HEK293T (cell line): ENCODE measurements at regions not wholly inside any gene's neighbourhood (a gene's known extent, or its start where the extent isn't known, plus 50 kb on each side); places are given as distances from the start of the nearest gene placed in this dataset.

ENCODE experiments used
- CTCF ChIA-PET: fragments of 350-600 bp; formaldehyde crosslinking; extraction: SDS; loops from one replicate; lab custom pipeline; 2021; ENCODE audit warnings: antibody characterized with exemption, inconsistent platforms; lab: Yijun Ruan, JAX
- POLR2A ChIA-PET: fragments of 350-600 bp; formaldehyde crosslinking; extraction: SDS; loops from one replicate; lab custom pipeline; 2020; ENCODE audit warnings: antibody characterized with exemption, inconsistent platforms; lab: Yijun Ruan, JAX
- DNase-seq: peaks from one replicate; pipeline ENCODE4 v3.0.0; 2012; ENCODE audit warnings: mixed read lengths; ENCODE audit errors: extremely low spot score
- ARNT ChIP-seq: fragments of 450-650 bp; IDR thresholded peaks from 2 replicates; pipeline ENCODE4 v1.6.1; 2017; ENCODE audit warnings: mild to moderate bottlenecking
- BHLHE40 ChIP-seq: fragments of 450-650 bp; IDR thresholded peaks from 2 replicates; pipeline ENCODE4 v1.6.1; 2016; ENCODE audit warnings: mild to moderate bottlenecking, moderate library complexity, borderline replicate concordance
- CTBP1 ChIP-seq: fragments of 450-650 bp; IDR thresholded peaks from 2 replicates; pipeline ENCODE4 v1.6.1; 2016; ENCODE audit warnings: borderline replicate concordance
- ELF4 ChIP-seq: fragments of 450-650 bp; IDR thresholded peaks from 2 replicates; pipeline ENCODE4 v1.6.1; 2017; ENCODE audit warnings: antibody characterized with exemption
- FOXA1 ChIP-seq: fragments of 450-650 bp; IDR thresholded peaks from 2 replicates; pipeline ENCODE4 v1.6.1; 2016; ENCODE audit warnings: mild to moderate bottlenecking
- FOXK2 ChIP-seq: fragments of 450-650 bp; IDR thresholded peaks from 2 replicates; pipeline ENCODE4 v1.6.1; 2016; ENCODE audit warnings: mild to moderate bottlenecking
- FOXM1 ChIP-seq: fragments of 450-650 bp; IDR thresholded peaks from 2 replicates; pipeline ENCODE4 v1.6.1; 2017; ENCODE audit warnings: mild to moderate bottlenecking, borderline replicate concordance
- HDGF ChIP-seq: fragments of 450-650 bp; IDR thresholded peaks from 2 replicates; pipeline ENCODE4 v1.6.1; 2017; ENCODE audit warnings: antibody characterized with exemption, borderline replicate concordance
- L3MBTL2 ChIP-seq: fragments of 450-650 bp; conservative IDR thresholded peaks from 2 replicates; pipeline ENCODE4 v1.6.1; 2016; ENCODE audit warnings: mild to moderate bottlenecking
- LEF1 ChIP-seq: fragments of 450-650 bp; IDR thresholded peaks from 2 replicates; pipeline ENCODE4 v1.6.1; 2017; ENCODE audit warnings: mild to moderate bottlenecking, borderline replicate concordance
- NFRKB ChIP-seq: fragments of 450-650 bp; IDR thresholded peaks from 2 replicates; pipeline ENCODE4 v1.6.1; 2016; ENCODE audit warnings: mild to moderate bottlenecking, moderate library complexity
- SP1 ChIP-seq: fragments of 450-650 bp; IDR thresholded peaks from 2 replicates; pipeline ENCODE4 v1.6.1; 2017
- SUZ12 ChIP-seq: fragments of 450-650 bp; IDR thresholded peaks from 2 replicates; pipeline ENCODE4 v1.6.1; 2016; ENCODE audit warnings: mild to moderate bottlenecking
- TARDBP ChIP-seq: fragments of 450-650 bp; IDR thresholded peaks from 2 replicates; pipeline ENCODE4 v1.6.1; 2016
- ZNF384 ChIP-seq: fragments of 450-650 bp; IDR thresholded peaks from 2 replicates; pipeline ENCODE4 v1.6.1; 2016
- TF ChIP-seq, protein P1 (sequence below): fragments of 450-650 bp; IDR thresholded peaks from 2 replicates; pipeline ENCODE4 v1.6.1; 2016

DNA sequence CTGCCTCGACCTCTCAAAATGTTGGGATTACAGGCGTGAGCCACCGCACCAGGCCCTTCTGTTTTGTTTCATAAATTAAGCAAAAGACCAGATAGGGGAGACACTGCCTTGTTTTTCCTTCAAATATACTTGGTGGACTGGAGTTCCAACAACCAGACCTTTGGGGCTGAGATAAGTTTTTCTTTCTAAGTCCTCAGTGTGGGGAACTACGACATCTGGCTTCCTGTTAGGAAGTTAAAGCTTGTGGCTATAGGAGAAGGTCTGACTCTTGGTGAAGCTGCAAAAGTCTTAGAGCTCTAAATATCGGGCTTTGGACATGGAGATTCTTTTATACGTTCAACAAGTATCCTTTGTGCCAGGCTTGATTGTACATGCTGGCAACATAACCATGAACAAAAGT, 64.1 kb upstream of the EED start:
- ChIA-PET POLR2A (no interaction called here), CTCF (interaction anchor here (0.6 kb wide), 1 partner anchor 101 kb away, joined by 3 read pairs; no protein-coding TSS in a partner anchor)
- TF ChIP-seq ELF4 (no peak), CTBP1 (no peak), ARNT (no peak), SUZ12 (no peak), L3MBTL2 (no peak), FOXK2 (no peak), HDGF (no peak), BHLHE40 (no peak), LEF1 (no peak), ZNF384 (no peak), SP1 (no peak), NFRKB (no peak)
- TF ChIP-seq, protein P1, sequence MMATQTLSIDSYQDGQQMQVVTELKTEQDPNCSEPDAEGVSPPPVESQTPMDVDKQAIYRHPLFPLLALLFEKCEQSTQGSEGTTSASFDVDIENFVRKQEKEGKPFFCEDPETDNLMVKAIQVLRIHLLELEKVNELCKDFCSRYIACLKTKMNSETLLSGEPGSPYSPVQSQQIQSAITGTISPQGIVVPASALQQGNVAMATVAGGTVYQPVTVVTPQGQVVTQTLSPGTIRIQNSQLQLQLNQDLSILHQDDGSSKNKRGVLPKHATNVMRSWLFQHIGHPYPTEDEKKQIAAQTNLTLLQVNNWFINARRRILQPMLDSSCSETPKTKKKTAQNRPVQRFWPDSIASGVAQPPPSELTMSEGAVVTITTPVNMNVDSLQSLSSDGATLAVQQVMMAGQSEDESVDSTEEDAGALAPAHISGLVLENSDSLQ, result no peak
- no peak for DNase-seq

DNA sequence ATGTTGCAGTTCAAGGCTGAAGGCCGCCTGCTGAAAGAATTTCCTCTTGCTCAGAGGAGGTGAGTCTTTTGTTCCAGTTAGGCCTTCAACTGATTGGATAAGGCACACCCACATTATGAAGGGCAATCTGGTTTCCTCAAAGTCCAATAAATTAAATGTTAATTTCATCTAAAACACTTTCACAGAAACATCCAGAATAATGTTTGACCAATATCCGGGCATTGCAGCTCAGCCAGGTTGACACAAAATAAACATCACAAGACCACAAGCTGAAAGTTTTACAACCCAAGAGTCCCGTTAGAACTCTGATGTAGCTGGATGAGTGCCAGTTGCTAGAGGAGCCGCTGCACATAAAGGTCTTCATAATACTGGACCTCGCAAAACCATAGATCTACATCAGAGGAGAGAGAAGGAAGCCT, 64.9 kb upstream of the EED start:
- CTCF ChIA-PET, result interaction anchor here (0.6 kb wide), 1 partner anchor 25 kb away, joined by 3 read pairs; no protein-coding TSS in a partner anchor
- TF ChIP-seq BHLHE40, result no peak
- no peak for TF ChIP-seq FOXK2
- no peak for TF ChIP-seq CTBP1
- TF ChIP-seq NFRKB, result no peak
- TF ChIP-seq SP1, result no peak
- TF ChIP-seq SUZ12, result no peak
- TF ChIP-seq FOXA1, result no peak
- TF ChIP-seq HDGF, result no peak
- TF ChIP-seq TARDBP, result no peak
- TF ChIP-seq ZNF384, result no peak
- TF ChIP-seq LEF1, result no peak
- TF ChIP-seq, protein P1, result no peak
- no peak for TF ChIP-seq ARNT
- TF ChIP-seq L3MBTL2, result no peak
- no peak for TF ChIP-seq ELF4
- TF ChIP-seq FOXM1, result no peak
- POLR2A ChIA-PET, result no interaction called here
- no peak for DNase-seq

DNA sequence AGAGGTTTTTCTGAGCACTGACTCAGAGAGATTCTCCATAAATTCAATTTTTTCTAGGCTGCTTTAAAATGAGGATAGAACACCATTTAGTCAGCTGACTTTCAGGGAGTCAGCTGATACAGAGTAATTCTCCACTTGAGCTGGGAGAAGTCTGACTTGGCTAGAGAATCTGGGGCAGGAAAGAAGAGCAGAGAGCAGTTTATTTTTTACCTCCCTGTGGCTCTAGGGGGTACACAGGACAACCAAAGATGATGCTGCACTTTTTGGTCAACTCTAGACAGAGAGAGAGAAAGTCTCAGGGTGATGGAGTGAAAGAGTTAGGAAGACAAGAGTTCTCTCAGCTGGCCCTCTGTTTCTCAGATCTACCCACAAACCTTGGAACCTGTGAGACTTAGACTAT, 67.3 kb upstream of the EED start:
- TF ChIP-seq L3MBTL2, result no peak
- TF ChIP-seq NFRKB, result no peak
- no peak for TF ChIP-seq TARDBP
- no peak for TF ChIP-seq SP1
- ChIA-PET CTCF (no interaction called here), POLR2A (no interaction called here)
- no peak for DNase-seq

DNA sequence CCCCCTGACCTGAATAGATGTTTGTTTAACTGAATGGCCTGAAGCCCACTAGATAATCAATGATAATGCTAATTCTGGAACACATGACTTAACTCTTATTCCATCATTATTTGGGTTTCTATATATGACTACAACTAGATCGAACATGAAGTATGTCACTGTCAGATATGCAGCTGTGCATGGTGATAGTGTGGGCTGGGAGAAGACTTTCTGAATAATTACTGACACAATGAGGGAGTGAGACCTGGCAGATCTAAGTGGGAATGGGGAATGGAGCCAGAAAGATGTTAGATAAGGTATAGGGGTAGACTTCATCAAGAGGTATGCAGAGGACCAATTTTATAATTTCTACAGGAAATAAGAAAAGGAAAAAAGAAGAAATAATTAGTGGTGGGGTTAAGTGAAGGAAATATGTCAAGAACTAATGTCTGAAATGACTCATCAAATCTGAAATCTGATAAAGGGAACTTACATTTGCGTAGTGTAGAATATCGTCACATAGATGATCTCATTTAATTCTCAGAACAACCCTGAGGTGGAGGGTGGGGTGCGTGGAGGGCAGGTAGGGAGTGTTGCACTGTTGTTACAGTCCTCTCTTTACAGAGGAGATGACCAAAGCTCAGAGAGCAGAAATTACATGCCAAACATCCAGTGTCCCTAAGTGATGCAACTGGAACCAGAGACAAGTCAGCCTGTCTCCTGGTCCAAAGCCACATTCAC, 68.2 kb upstream of the EED start:
- ChIA-PET POLR2A (no interaction called here), CTCF (no interaction called here)
- no peak for DNase-seq
- TF ChIP-seq L3MBTL2 (no peak), CTBP1 (no peak), ARNT (no peak), BHLHE40 (no peak), ELF4 (no peak), FOXK2 (no peak), SUZ12 (no peak), TARDBP (no peak), LEF1 (no peak), NFRKB (no peak), ZNF384 (no peak), FOXA1 (no peak), SP1 (no peak), FOXM1 (no peak), HDGF (no peak)

DNA sequence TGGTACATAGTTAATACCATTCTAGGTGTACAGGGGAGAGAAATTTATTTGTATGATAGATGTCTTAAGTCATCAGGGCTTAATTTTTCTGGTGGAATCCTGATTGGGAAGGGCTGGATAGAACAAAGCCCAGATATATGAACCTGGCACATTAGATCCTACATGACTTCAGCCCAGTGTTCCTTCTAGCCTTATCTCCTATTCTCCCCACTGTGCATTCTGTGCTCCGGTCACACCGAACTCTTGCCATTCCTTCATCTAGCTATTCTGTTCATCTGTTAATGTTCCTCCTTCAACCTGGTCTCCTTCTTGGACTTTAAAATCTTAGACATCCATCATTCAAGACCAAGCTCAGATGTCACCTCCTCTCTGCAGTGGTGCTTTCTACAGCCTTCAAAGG, 68.9 kb upstream of the EED start:
- ChIA-PET CTCF (no interaction called here), POLR2A (no interaction called here)
- no peak for TF ChIP-seq LEF1
- TF ChIP-seq FOXM1, result no peak
- TF ChIP-seq ELF4, result no peak
- no peak for TF ChIP-seq SUZ12
- TF ChIP-seq, protein P1, result no peak
- TF ChIP-seq BHLHE40, result no peak
- TF ChIP-seq FOXA1, result no peak
- DNase-seq, result no peak

DNA sequence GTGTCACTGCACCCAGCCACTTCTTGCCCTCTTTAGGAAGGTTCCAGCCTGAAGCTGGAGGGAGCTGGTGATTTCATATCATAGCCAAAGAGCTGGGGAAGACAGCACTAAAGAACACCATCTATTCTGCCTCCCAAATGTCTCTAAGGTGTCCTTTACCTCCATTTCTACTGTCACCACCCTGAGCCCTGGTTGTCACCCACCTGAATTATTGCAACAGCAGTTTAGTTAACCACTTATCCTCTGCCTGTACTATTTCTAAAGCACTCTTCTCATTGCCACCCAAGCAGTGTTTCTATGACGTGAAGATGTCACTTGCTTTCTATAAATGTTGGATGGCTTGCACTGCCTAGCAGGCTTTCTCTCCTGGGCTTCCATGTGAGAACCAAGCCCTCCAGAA, 69.4 kb upstream of the EED start:
- TF ChIP-seq L3MBTL2 (no peak), SP1 (no peak), NFRKB (no peak)
- DNase-seq, result no peak
- CTCF ChIA-PET, result no interaction called here
- POLR2A ChIA-PET, result no interaction called here
